HG02588 (cell line): ENCODE measurements at regions not wholly inside any gene's neighbourhood (a gene's known extent, or its start where the extent isn't known, plus 50 kb on each side); places are given as distances from the start of the nearest gene placed in this dataset.
"Not testable (repeated sequence)": the region's sequence is repeated elsewhere in the genome, so short reads cannot be mapped to it uniquely, and the experiment has no call there.

Source experiments
- ATAC-seq: cut with Tn5 transposase; IDR thresholded peaks from one replicate; pipeline ENCODE4 v1.9.1; 2021; ENCODE audit warnings: mild to moderate bottlenecking, moderate library complexity; ENCODE audit not compliant: unreplicated experiment

DNA sequence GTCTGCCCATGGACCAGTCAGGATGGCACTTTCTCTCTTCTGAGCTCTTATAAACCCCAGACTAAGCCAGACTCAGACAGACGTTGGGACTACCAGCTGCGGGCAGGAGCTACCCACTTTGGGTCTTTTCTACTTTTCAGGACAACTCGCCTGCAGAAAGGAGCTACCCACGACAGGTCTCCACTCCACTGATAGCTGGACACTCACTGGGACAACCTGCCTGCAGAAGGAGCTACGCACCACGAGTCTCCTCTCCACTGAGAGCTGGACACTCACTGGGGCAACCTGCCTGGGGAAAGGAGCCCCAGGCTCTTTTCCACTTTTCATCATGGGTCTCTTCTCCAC, 1440.2 kb upstream of the ACO1 start:
- no peak for ATAC-seq

DNA sequence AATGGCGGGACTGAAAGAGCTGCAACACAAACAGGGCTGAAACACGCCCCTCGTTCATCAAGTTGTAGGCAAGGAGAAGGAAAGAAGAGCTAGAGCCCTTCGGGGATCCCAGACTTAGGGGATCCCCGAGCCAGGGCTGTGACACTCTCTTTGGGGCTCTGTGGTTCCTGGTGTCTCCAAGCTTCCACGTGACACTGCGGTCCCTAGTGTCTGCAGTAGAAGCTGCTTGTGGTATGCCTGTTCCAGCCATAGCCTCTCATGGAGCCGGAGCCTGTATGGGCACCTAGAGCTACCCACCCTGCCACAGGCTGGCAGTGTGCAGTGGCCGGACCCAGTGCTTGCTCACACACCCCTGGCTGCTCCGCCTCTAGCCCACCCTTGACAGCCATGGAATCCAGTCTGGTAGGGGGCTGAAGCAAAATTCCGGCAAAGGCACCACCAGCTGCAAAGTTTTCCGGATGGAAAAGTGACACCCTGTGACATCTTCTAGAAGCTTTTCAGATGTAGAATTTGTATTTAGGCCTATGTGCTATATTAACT, 1439.6 kb upstream of the ACO1 start:
- ATAC-seq, result no peak

DNA sequence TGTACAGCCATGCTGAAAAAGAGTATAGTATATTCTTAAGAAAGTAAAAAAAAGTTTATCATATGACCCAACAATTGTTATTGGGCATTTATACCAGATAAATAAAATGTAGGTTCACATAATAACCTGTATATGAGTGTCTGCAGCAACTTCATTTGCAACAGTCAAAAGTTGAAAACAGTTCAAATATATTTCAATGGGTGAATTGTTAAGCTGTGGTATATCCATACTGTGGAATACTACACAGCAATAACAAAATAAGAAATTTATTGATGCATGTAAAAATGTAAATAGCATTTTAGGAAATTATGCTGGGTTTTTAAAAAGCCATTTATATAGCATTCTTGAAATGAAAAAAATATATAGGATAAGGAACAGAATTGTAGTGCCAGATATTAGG, 1420.1 kb upstream of the ACO1 start:
- no peak for ATAC-seq

DNA sequence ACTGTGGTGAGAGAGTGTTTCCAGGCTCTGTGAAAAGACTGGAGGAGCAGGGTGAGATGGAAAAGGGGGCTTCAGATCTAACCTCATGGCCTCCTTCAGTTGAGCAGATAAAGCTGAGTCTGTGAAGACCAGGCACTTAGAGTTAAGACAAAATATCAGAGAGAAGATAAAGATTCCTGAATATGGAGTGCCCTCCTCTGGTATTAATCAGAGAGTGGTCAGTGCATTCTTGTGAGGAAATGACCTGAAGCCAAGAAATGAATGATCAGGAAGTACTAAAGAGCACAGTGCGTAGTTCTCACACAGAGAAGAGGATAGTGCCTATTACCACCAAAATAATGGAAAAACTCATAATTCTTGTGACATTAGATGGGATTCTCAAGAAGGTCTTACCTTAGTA, 1417.0 kb upstream of the ACO1 start:
- ATAC-seq, result no peak

DNA sequence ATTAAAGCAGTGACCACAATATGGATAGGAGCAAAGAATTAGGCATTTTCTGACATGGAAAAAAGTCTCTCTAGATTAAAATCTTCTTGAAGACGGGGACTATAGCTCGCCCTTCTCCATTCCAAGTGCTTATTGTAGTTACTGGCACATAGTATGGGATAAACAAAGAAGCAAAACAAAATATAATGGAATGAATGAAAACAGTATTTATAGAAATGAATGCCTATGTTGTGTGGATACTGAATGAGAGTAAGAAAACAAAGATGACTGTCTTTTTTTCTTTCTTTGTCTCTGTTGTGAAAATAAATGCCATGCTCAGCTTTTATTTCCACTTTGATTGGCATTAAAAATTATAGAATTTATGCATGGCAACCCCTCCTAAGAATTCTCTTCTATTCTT, 1414.3 kb upstream of the ACO1 start:
- no peak for ATAC-seq

DNA sequence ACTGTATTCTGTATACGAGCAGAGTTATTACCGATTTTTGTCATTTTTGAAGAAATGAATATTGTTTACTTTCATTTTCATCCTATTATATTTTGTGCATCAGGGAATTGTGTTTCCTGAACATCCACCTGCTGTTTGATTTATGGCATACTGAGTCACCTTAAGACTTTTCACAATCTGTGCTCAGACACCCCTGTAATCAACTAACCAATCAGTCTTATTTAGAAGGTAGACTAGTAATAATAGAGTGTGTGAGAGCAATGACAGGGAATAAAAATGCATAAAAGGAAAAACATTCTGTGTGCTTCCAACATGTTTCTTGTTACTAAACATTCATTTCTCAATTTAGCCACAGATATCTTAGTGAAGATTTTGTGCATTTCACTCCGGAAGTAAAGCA, 1413.6 kb upstream of the ACO1 start:
- no peak for ATAC-seq

DNA sequence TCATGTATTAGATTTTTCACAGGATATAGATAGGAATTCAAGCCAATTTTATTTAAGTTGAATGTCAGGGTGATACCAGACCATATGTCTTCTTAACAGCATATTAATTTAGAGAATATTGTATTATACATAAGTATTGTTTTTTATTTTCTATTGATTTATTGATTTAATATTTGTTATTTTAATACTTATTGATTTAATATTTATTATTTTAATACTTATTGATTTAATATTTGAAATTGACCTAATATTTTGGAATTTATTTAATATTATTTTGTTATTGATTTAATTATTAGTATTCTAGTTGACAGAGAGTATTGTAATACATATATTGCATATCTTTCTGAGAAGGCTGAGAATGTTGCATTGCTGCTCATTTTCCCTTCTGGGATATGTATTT, 1411.8 kb upstream of the ACO1 start:
- ATAC-seq, result no peak

DNA sequence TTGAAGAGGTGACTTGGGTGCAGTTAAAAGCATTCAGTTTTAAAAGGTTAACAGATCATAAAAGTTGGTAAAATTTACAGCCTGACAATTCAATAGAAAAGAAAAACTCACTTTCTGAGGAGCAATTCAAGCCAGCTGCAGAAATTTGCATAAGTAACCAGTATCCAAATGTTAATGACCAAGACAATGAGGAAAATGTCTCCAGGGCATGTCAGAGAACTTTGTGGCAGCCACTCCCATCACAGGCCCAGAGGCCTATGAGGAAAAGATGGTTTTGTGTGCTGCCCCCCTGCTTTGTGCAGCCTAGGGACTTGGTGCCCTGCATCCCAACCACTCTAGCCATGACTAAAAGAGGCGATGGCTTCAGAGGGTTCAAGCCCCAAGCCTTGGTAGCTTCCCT, 1406.5 kb upstream of the ACO1 start:
- no peak for ATAC-seq

DNA sequence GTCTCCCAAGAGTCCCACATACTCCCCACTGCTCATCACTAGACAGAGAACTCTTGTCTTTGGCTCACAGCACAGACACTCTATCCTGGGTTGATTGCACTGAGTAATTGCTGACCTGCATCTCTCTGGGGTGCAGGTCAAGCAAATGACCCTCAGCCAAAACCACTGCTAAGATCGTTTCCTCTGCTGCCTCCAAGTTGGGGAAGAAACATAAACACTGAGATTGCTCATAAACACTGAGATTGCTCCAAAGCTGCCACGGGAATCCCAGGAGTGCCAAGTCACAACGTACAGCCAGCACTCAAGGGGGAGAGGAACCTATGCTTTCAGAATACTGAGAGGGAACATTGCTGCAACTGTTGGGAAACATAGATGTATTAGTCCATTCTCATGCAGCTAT, 1402.1 kb upstream of the ACO1 start:
- no peak for ATAC-seq

DNA sequence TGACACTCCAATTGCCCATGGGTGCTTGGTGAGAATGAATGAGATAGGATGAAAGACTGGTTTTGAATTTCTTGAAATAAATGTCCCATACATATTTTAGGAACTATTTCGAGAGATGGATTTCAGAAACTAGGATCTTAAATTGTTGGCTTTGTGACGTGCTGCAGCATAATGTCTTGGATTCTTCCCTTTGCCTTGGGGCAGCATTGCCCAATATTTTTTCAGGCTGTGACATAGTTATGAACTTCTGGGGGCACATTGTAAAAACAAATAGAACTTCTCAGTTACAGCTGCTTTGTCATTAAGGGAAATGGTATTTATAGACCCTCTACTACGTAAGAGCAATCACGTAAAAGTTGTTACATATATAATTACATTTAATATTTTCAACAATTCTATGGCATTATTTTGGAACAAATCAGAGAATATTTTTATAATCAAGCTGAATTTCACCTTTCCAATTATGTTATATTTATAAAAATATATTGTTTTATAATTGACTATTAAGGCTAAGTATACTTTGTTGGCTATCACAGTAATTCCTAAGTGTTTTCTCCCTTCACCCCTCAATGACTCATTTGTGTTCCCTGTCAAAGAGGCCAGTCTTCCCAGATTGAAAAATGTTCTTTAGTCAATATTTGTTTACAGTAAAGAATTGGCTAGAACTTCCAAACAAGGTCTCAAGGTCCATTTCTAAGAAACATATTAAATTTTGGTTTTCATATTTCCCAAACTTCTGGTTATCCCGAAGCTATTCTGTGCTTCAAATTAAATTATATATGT, 1388.3 kb upstream of the ACO1 start:
- ATAC-seq, result no peak

DNA sequence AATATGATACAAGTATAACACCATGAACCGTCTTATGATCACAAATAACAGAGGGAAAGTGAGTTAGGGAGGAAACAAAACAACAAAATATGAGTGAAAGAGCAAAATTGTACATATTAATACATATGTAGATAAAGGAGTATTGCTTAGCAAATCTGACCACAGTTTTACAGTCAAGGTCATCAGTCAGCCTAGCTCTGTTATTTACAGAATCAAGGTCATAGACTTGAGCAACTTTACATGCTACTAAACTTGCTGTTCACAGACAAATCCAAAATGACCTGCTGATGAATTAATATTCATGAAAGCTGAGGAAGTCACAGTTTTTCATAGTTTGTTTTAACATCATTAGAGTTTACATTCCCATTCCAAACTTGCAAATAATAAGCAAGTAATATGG, 1387.7 kb upstream of the ACO1 start:
- no peak for ATAC-seq

DNA sequence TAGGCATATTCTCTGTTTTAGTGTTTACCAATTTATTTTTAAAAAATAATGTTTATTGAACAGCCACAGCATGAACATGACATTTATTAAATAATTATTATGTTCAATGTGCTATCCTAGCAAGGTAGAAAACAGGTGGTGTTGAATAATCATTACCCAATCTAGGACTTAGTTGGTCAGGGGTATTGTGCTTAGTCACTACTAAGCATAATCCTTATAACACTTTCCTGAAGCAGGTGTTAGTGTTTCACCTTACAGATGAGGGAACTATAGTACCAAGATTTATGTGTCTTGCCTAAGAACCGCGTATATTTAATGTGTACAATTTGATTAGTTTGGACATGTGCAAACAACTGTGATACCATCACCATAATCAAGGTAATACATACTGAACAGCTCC, 1387.2 kb upstream of the ACO1 start:
- ATAC-seq, result no peak

DNA sequence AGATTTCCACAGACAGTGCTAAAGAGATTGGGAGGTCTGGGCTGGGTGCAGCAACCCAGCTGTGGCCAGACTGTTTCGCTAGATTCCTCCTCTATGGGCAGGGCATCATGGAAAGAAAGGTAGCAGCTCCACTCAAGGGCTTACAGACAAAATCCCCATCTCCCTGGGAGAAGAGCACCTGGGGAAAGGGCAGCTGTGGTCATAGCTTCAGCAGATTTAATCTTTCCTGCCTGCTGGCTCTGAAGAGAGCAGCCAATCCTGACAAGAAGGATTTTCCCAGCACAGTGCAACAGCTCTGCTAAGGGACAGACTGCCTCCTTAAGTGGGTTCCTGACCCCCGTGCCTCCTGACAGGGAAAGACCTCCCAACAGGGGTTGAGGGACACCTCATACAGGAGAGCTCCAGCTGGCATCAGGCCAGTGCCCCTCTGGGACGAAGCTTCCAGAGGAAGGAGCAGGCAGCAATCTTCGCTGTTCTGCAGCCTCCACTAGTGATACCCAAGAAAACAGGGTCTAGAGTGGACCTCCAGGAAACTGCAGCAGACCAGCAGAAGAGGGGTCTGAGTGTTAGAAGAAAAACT, 1379.3 kb upstream of the ACO1 start:
- ATAC-seq, result no peak

DNA sequence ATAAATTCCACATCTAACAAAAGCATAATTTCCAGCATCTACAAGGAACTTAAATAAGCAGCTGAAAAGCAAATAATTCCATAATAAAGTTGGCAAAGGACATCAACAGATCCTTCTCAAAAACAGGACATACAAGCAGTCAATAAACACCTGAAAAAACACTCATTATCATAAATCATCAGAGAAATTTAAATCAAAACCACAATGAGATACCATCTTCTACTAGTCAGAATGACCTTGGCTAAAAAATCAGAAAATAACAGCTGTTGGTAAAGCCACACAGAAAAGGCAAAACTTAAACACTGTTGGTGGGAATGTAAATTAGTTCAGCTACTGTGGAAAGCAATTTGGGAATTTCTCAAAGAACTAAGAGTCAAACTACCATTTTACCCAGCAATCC, 1371.1 kb upstream of the ACO1 start:
- no peak for ATAC-seq

DNA sequence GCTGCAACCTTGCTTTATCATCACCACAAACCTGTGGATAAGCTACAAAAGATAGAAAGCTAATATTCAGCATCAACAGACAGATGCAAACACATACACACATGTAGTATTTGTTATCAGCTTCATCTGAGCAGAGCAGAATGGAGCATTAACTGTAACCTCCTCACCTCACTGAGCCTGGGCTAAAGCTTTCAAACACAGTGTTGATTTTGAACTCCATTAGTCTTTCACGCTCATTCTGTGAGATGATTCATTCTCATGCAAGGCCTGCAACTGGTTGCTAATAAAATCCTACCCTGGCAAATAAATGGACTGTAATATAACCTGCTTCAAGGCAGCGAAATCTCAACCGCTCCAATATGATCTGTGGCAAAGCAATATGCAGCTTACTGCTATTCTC, 1360.6 kb upstream of the ACO1 start:
- no peak for ATAC-seq

DNA sequence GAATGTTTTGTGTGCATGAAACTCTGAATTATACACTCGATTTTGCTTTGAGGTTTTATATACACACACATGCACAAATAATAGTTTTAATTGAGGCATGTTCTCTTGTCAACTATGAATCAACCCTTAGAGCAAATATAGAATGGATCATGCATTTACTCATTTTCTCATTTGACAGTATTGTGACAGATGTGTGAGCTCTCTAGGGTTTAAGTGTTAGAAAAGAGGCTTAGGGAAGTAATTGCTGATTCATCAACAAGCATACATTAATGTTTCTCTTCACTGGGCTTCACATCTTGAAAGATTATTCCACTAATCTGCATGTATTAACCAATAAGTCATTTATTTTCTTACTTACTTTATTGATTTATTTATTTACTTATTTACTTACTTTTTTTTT, 1356.8 kb upstream of the ACO1 start:
- no peak for ATAC-seq

DNA sequence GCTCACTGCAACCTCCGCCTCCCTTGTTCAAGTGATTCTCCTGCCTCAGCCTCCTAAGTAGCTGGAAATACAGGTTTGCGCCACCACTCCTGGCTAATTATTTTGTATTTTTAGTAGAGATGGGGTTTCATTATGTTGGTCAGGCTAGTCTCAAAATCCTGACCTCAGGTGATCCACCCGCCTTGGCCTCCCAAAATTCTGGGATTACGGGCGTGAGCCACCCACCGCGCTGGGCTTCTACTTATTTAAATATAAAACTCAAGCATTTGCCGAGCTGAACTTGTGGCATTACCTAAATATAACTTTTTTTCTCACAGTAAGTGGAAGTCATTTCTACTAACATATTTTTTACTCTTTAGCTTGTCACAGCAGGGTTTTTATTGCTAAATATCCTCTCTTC, 1356.3 kb upstream of the ACO1 start:
- ATAC-seq, result no peak

DNA sequence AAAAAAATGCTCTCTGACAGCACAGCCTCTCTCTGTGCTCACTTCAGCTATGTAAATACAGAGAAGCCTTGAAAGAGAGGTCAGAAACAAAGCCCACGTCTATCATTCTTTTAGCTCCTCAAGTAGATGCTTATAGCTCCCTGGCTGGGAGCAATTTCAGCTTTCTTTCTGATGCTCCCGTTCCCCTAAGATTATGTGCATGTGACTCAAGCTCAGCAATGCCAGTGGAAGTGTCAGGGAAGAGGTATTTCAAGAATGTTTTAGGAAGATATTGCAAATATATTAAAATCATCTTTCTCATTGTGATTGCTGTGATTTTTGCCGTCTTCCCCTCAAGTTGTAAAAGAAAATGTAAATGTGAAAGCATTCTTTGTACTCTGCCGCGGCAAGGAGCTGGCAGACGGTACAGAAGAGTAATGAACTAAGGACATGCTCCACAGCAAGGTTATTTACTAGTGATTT, 1353.7 kb upstream of the ACO1 start:
- ATAC-seq, result no peak

DNA sequence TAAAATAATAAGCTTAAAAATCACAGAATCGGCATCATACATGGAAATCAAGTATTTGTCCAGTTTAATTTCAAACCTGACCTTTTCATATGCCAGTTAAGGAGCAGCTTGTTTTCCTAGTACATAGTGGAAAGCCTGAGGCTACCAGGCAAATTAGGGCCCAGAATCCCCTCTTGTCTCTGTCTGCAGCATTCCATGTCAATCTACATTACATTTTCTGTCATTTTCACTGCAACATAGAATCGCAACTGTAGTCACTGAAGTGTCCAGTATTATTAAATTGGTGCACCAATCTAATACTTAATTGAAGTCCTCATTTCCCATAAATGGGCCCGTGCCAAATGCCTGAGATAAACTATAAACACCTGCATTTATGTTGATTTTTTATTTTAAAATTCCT, 1352.2 kb upstream of the ACO1 start:
- ATAC-seq, result no peak

DNA sequence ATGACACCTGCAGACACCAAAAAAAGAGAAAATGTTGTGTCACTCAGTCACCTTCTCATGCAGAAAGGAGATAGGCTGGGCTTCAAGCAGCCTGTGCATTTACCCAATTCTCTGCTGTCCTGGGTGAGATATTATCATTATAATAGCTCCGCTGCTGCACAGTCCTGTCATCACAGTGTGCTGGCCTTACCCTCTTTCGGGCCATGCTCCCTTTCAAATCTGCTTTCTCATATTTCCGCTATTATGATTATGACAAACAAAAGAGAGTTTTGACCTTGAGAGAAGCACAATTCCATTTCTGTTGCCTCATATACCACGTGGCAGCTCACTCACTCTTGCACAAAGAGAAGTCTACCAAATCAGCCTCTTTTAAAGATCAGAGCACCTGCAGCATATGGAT, 1350.1 kb upstream of the ACO1 start:
- no peak for ATAC-seq

DNA sequence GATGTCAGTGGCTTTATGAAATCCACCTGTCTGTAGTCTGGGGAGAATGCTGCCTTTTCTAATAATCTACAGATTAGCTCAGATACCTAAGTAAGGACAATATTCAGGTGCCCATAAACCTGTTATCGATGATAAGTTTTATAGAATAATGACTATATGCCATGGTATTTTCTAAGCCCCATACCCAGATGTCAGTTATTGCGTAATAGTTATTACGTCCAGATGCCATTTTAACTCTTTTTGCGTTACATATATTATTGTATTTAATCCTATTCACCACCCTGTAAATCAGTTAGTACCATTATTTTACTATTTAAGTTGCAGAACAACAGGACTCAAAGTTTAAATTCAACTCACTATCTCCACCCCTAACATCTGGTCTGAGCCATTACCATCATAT, 1343.9 kb upstream of the ACO1 start:
- ATAC-seq, result no peak

DNA sequence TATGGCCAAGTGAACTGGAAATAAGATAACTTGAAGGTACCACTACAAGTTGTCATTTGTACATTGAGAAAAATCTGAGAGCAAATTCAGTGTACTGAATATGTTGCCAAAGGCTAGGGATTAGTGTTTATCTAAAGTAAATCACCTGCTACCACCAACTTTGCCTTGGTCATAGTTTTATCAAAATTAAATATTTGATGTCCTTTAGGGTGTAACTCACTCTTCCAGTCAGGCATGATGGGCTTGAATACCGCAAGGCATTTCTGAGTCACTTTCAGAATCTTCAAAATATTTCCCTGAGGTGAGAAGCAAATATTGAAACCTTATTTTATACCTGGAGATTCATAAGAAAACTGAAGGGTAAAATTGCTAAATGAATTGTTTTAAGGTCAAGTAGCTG, 1338.6 kb upstream of the ACO1 start:
- no peak for ATAC-seq

DNA sequence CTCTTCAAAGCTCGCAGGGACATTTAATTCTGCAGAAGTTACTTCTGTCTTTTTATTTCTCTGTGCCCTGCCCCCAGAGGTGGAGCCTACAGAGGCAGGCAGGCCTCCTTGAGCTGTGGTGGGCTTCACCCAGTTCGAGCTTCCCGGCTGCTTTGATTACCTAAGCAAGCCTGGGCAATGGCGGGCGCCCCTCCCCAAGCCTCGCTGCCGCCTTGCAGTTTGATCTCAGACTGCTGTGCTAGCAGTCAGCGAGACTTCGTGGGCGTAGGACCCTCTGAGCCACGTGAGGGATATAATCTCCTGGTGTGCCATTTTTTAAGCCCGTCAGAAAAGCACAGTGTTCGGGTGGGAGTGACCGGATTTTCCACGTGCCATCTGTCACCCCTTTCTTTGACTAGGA, 1322.9 kb upstream of the ACO1 start:
- not testable (repeated sequence) for ATAC-seq
